OCI-LY7 (cell line): ENCODE measurements at regions not wholly inside any gene's neighbourhood (a gene's known extent, or its start where the extent isn't known, plus 50 kb on each side); places are given as distances from the start of the nearest gene placed in this dataset.

Source experiments
- EZH2phosphoT487 ChIP-seq: fragments of 200-600 bp; sonication (generic); IDR thresholded peaks from 2 replicates; pipeline ENCODE4 v1.6.1; 2018; ENCODE audit warnings: low read depth, borderline replicate concordance, mild to moderate bottlenecking, mixed run types, antibody characterized with exemption, low read length, moderate library complexity, mixed read lengths
- TF ChIP-seq, protein P1 (sequence below): fragments of 200-600 bp; sonication (generic); conservative IDR thresholded peaks from 2 replicates; pipeline ENCODE4 v1.5.1; 2014; ENCODE audit warnings: mild to moderate bottlenecking, antibody characterized with exemption, low read length, moderate library complexity, mixed read lengths

DNA sequence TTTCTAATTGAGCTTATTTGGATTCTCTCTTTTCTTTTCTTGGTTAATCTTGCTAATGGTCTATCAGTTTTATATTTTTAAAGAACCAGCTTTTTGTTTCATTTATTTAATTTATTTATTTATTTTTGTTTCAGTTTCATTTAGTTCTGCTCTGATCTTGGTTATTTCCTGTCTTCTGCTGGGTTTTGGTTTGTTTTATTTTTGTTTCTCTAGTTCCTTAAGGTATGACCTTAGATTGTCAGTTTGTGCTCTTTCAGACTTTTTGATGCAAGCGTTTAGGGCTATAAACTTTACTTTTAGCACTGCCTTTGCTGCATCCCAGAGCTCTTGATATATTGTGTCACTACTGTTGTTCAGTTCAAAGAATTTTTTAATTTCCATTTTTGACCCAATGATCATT lies 149.7 kb upstream of the SLC25A13 start:
- TF ChIP-seq, protein P1, sequence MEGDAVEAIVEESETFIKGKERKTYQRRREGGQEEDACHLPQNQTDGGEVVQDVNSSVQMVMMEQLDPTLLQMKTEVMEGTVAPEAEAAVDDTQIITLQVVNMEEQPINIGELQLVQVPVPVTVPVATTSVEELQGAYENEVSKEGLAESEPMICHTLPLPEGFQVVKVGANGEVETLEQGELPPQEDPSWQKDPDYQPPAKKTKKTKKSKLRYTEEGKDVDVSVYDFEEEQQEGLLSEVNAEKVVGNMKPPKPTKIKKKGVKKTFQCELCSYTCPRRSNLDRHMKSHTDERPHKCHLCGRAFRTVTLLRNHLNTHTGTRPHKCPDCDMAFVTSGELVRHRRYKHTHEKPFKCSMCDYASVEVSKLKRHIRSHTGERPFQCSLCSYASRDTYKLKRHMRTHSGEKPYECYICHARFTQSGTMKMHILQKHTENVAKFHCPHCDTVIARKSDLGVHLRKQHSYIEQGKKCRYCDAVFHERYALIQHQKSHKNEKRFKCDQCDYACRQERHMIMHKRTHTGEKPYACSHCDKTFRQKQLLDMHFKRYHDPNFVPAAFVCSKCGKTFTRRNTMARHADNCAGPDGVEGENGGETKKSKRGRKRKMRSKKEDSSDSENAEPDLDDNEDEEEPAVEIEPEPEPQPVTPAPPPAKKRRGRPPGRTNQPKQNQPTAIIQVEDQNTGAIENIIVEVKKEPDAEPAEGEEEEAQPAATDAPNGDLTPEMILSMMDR, result no peak
- TF ChIP-seq EZH2phosphoT487, result no peak
